Occipital lobe (tissue), 1 donor: ENCODE measurements at regions not wholly inside any gene's neighbourhood (a gene's known extent, or its start where the extent isn't known, plus 50 kb on each side); places are given as distances from the start of the nearest gene placed in this dataset.
"Not testable (repeated sequence)": the region's sequence is repeated elsewhere in the genome, so short reads cannot be mapped to it uniquely, and the experiment has no call there.

ENCODE experiments used
- DNase-seq: peaks from one replicate; lab custom pipeline; 2025; lab: John Stamatoyannopoulos, UW

DNA sequence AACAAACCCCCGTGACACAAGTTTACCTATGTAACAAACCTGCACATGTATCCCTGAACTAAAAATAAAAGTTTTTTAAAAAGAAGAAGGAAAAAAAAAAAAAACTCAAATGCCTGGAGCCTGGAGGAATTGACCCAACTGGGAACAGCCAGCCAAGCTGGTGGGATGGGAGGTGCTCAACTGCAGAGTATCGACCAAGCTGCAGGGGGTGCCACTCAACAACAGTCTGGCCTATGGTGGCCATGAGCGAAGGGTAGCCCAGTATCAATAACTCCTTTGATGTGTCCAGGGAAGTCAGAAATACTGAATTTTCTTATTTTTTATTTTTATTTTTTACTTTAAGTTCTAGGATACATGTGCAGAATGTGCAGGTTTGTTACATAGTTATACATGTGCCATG lies 310.3 kb upstream of the DLGAP1 start:
- no peak for DNase-seq

DNA sequence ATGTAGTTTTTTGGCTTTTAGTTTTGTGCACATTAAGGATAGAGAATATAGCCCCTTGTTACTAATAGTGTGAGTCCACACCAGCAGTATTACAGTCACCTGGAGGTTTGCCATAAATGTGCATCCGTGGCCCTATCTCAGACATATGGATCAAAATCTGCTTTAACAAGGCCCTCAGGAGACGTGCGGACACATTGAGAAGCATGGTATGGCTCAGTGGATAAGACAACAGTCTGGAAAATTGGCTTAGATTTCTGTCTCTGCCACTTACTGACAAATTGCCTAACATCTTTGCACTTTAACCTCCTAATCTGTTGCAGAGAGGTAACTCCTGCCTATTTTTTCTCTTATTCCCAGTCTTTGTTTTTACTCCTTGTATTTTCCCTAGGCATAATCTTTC lies 307.2 kb upstream of the DLGAP1 start:
- DNase-seq: no peak

DNA sequence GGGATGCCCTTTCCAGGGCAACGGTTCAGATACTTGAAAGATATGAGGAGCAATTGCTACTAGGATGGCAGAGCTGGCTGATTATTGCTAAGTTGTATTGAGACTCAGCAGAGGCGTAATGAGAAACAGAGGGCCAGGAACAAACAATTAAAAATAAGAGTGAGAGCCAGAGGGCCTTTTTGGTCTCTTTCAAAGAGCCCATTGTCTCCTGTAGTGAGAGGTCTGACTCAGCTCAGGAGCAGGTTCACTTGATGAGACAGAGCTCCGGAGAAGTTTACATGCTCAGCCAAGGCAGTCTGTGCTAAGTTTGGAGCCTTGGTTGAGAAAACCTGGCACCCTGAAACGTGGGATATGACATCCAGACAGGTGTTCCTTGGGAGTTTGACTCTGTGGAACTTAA lies 303.9 kb upstream of the DLGAP1 start:
- DNase-seq: no peak

DNA sequence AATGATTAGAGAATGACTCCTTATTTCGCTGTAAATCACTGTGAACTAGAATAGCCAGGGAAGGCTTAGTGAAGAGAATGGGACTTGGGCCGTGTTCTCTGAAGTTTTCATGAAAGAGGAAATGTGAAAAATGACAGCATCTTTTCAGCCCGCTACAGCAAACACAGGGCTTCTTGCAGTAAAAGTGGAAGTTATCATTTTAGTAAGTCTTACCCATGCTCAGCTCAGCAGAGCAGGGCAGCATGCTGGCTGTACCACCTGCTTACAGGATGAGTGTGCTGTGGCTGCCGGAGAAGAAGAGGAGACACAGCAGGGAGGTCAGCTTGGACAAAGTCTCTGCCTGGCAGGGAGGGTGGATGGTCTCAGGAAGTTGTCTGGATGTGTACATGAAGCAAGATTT lies 300.7 kb upstream of the DLGAP1 start:
- DNase-seq: no peak

DNA sequence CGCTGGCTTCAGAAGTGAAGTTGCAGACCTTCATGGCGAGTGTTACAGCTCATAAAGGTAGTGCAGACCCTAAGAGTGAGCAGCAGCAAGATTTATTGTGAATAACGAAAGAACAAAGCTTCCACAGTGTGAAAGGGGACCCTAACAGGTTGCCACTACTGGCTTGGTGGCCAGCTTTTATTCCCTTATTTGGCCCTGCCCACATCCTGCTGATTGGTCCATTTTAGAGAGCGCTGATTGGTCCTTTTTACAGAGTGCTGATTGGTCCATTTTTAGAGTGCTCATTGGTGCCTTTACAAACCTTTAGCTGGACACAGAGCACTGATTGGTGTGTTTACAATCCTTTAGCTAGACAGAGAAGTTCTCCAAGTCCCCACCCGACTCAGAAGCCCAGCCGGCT lies 298.0 kb upstream of the DLGAP1 start:
- not testable (repeated sequence) for DNase-seq

DNA sequence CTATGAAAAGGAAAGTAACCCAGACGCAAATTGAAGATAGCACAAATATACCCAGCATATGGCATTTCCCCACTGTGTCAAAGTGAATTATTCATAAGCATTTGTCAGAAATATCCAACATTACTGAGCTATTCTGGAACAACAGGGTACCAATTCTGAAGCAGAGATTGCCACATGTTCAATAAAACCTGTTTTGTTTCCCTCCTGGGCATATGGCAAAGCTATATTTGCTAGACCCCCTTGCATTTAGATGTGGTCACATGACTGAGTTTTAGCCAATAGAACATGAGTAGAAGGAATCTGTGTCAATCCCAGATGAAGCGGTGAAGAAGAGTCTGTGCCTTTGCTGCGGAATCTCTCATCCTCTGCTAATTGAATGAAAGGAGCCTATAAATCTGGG lies 296.4 kb upstream of the DLGAP1 start:
- no peak for DNase-seq

DNA sequence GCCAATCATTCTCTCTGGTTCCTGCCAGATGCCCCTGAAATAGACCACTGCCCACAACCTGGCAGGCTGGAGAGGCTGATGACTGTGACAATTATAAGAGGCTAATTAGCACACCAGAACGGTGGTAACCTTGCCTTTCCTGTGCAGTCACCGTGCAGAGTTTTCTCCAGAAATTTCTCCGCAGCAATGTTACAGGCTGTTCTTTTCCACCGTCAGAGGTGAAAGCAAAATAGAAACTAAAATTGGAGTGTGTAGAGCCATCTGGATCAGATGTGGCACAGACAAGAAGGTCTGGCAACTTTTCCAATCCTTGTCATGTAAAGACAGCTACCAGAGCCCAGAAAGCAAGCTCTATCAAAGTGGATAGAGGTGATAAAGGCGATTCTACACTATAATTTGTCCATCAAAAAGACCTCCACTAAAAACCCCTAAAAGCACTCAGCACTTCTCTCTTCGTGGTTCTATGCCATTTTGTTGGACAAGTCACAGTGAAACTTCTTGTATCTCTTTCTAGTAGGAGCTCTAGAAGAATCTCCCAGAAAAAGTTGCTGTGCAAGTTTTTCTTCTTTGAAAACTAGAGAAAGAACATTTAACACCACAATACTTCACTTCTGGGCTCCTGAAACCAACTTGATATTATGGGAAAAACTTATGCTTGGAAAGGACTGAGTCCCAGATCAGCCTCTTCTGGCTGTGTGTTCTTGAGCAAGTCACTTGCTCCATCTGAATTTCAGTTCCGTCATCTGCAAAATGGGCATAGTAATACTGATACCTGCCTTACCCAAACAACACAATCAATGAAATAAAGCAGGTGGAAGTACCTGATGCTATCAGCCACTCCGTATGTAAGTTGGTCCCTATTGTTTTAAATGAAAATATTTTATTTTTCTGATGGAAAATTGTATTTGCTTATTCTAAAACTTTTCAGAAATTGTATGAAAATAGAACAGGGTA lies 295.6 kb upstream of the DLGAP1 start:
- peak; percentile 30 for DNase-seq

DNA sequence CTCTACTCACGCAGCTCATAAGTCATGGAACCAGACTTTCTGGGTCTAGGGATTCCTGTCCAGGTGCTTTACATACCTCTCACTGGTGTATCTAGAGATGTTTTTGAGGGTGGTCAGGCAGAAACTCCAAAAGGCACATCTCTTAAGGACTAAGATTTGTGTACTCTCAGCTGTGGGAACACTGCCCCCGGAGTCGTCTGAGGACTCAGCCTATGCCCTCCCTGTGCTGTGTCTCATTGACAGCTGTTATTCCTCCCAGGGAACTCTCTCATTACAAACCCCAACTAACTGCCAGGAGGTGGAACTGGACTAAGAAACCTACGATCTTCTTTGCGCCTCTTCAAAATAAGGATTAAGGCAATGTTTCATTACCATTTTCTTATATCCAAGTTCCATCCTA lies 293.9 kb upstream of the DLGAP1 start:
- no peak for DNase-seq

DNA sequence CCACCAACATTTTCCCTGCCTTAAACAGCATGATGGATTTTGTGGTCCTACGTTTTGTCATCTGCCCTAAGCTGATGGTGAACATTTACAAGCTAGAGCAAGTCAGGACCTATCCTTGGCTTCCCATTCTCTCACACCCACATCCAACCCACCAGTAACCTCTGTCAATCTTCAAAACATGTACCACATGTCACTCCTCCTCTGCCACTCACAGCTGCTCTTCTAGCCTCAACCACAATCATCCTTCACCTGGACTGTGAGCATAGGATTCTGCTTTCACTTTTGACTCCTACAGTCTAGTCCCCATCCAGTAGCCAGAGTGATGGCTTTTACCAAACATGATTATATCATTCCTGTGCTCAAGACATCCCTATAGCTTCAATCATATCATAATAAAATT lies 279.8 kb upstream of the DLGAP1 start:
- no peak for DNase-seq

DNA sequence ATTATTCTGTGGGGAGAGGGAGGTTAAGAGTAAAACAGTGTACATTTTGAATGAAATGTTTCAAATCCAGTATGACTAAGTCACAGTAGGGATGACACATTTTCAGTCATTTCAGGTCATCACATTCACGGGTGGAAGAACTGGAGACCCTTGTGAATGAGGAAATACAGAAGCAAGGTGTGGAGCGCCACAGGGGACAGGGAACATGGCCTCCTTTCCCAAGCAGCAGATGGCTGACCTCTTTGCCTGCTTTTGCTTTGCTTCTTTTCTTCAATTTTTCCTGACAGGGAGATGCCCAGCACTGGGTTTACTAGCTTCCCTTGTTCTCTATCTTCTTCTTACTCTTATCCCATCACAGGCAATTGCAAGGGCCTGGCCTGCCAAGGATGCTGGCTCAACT lies 278.9 kb upstream of the DLGAP1 start:
- DNase-seq: no peak

DNA sequence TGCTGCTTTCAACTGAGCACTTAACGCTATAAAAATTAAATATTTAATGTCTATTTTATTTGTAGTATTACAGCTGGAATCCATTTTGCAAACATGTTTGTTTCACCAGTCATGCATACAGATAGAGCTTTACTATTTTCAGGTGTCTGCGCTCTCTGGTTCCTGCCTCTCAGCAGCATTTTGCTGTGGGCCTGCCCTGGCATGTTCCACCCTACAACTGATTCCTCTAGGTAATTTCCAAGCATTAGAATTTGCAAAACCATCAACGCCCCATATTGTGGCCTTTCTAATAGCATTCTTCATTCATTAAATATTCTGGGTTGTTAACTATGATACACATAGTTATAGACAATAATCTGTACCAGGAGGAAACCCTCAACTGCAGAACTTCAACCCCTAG lies 266.4 kb upstream of the DLGAP1 start:
- DNase-seq: no peak

DNA sequence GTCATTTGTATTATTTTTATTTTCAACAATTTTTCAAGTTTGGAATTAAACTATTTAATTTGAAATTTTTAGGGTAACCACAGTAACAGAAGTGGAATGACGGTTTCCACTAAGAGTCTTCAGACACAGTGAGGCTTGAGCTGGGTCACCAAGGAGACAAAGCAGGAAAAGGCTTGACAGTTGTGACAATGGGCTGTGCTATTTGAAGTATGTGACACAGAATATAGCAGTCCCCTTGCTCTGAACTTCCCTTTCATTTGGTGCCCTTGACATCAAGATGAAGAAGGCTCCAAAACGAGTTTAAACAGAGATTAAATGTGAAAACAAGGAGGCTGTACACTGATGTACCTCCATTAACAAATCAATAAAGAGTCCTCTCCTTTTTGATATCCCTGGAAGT lies 265.4 kb upstream of the DLGAP1 start:
- DNase-seq: no peak

DNA sequence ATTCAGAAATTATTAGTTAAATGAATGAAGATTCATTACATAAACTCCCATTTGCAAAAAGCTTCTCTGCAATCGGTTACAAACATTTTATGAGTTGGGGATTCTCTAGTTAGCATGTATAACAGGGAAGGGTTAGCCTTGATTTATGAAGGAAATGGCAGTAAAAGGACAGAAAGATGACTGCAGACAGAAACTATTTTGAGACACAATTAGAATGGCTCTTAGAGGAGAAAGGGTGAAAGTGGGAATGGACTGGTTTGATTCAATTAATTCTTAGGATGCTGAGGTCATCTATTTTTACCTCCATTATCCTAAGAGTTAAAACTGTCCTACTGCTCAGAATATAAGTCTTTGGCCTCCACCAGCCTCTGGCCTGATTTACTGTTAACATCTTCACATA lies 250.8 kb upstream of the DLGAP1 start:
- DNase-seq: no peak

DNA sequence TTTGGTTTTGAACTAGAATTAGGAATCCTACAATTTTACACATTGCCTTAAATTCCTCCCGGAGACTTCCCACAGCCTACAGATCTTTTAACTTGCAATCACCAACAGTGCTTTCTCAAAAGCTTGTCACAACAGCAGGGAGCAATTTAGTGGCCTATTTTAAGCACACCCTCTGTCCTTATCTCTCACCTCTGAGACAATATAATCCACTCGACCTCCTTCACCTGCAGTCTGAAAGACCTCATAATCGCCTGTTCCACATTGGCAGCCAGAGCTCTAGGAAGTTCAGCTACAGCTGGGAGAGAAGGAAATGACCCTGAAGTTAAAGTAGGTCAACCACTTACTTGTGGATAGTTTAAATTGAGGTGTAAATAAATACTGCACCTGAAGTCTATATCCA lies 249.7 kb upstream of the DLGAP1 start:
- no peak for DNase-seq

DNA sequence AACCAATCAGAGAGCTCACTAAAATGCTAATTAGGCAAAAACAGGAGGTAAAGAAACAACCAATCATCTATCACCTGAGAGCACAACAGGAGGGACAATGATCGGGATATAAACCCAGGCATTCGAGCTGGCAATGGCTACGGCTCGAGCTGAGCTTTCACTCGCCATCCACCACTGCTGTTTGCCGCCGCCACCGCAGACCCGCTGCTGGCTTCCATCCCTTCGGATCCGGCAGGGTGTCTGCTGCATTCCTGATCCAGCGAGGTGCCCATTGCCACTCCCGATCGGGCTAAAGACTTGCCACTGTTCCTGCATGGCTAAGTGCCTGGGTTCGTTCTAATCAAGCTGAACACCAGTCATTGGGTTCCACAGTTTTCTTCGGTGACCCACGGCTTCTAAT lies 236.7 kb upstream of the DLGAP1 start:
- no peak for DNase-seq

DNA sequence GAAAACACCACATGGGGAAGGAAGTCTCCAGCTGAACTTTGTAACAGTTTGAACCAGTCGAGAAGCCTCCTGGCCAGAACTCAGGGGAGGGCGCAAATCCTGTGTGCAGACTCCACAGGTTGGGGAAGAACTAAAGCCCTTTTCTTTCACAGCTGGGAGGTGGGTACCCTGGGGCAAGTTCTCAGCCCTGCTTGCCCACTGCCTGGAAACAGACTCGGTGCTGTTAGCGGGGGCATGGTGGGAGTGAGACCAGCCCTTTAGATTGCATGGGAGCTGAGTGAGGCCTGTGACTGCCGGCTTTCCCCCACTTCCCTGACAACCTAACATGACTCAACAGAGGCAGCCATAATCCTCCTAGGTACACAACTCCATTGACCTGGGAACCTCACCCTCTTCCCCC lies 223.6 kb upstream of the DLGAP1 start:
- not testable (repeated sequence) for DNase-seq

DNA sequence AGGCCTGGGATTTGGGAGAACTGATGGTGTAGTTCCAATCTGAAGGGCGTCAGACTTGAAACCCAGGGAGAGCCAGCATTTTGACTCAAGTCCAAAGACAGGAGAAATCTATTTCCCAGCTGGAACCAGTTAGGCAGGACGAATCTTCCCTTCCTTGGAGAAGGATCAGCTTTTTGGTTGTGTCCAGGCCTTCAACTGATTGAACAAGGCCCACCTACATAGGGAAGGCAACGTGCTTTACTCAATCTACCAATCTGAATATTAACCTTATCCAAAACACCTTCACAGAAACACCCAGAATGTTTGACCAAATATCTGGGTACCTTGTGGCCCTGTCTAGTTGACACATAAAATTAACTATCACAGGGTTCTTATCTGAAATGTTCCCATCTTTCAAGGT lies 221.9 kb upstream of the DLGAP1 start:
- DNase-seq: no peak

DNA sequence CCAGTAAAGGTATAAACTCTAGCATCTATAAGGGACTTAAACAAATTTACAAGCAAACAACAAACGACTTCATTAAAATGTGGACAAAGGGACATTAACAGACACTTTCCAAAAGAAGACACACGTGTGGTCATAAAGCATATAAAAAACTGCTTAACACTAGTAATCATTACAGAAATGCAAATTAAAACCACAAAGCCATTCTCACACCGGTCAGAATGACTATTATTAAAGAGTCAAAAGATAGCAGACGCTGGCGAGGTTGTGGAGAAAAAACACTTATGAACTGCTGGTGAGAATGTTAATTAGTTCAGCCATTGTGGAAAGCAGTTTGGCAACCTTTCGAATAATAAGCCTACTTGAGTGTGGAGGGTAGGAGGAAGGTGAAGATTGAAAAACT lies 217.1 kb upstream of the DLGAP1 start:
- DNase-seq: no peak

DNA sequence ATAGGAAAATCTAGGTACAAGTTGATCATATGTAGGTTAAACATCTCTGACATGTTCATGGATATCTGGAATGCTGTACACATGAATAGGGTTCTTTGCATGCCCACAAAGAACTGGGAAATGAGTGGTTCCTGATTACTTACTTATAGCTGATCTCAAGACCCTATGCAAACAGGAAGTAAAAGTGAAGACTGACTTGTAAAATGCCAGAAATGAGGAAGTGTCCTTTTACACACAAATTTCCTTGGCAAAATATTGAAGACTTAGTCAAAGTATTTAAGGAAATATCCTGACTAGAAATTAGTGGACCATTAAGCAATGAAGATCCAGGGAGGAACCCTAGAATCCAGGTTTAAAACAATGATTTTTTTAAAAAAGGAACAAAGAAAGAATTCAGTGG lies 203.7 kb upstream of the DLGAP1 start:
- DNase-seq: no peak

DNA sequence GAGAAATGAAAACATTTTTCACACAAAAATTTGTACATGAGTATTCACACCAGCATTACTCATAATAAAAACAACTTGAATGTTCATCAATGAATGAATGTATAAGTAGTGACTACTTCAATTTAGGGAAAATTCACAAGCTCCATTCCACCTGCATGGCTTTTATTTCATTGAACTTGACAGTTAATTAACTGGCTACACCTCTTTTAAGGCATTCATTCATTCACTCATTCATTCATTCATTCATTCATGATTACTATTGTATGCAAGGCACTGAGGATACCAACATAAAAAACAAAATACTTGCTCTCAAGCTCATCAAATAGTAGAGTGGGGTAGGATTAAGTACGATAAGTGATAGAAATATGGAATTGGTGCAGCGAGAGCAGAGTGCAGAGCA lies 198.3 kb upstream of the DLGAP1 start:
- no peak for DNase-seq

DNA sequence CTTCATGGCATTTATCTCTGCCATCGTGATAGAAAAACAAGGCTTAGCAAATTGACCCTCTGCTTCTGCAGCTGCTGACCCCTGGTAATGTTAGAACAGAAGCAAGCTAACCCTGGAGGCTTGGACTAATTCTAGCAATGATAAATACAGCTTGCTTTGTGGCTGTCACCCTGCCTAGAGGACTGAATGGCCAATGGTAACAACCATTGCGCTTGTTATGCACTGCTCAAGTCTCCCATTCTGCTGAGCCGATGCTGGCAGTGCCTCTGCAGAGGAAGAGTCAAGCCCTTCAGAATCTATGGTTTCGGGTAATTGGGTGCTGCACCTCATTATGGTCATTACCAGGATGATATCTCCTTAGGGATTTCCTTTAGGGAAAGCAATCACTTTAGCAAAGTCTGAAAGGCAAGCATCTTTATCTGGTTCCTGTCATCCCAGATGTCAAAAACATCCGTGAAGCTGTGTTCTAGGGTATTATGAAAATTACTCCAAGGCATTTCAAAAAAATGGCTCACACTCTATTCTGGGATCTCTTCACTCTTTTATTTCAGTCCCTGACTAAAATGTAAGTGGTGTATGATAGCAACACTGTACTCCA lies 186.8 kb upstream of the DLGAP1 start:
- DNase-seq: no peak

DNA sequence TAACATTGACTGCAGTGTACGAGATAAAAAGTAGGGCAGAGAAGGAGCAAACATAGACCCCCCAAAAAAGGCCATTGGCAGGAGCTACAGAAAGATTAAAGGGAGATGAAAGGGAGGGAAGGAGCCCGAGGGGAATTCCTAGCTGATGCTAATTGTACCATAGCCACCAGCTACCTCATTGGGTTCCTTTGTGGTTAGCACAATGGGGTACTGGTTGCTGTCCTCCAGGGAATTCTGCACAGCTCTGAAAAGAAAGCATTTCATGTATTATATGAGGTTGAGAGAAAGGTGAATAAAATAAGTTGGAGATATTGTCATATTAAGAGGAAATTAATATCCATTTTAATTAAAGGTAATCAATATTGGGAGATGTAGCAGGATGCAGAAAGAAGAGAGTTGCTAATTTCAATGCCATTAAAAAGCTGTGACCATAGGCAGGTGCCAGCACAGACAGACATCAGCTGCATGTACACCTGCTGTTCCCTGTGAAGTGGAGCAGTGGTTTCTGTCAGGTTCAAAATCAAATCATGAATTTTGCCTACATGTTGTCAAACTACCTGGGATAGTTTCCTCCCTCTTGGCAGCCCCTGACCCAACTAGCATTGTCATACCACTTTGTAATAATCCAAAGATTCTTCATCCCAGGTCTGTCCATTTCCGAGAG lies 185.4 kb upstream of the DLGAP1 start:
- DNase-seq: no peak
